NCI-H128 (cell line): ENCODE measurements at regions not wholly inside any gene's neighbourhood (a gene's known extent, or its start where the extent isn't known, plus 50 kb on each side); places are given as distances from the start of the nearest gene placed in this dataset.

Source experiments
- DNase-seq: peaks from one replicate; lab custom pipeline; 2025; ENCODE audit not compliant: unreplicated experiment; lab: John Stamatoyannopoulos, UW

DNA sequence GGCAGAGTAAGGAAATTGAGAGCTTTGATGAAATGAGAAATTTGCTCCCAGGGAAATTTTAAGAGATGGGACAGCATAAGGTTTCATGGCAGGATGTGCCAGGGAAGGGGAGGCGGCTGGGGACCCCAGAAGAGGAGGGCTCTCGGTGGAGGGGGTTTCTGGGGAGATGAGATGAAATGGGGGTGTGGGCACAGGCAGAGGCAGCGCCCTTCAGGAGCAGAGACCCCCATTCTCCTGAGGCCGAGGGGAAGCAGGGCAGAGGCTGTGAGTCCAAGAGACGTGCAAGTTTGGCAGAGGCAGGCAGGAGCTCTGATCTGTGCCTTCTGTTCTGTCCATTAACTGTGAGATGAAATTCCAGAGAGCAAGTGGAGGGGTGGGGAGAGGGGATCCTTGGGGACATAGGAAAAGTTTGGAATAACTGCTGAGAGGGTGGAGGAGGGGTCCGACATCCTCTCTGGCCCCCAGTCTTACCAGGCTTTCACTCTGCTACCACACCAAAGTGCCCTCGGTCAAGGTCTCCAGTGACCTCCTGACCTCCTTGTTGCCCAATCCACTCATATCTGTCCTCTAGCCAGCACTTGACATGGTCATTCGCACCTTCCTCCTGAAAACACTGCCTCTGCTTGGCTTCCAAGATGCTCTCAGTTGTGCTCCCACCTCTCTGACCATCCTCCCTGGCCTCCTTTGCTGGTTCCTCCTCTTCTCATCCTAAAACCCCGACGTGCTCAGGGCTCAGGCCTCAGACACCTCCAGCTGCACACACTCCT lies 108.1 kb upstream of the MVB12B start:
- DNase-seq: no peak

DNA sequence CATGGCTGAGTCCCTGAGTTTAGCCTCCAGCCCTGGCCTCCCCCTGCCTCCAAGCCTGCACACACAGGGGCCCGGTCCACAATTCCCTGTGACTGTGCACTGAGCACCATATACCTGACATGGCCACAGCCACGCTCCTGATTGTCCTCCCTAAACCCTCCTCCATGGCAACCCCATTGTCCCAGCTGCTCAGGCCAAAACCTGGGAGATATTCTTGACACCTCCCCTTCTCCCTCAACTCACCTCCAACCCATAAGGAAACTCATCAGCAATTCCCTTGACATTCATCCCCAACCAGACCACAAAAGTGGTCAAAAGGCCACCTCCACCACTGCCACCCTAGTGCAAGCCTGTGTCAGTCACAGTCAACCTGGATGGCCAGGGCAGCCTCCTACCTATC lies 107.5 kb upstream of the MVB12B start:
- DNase-seq: no peak

DNA sequence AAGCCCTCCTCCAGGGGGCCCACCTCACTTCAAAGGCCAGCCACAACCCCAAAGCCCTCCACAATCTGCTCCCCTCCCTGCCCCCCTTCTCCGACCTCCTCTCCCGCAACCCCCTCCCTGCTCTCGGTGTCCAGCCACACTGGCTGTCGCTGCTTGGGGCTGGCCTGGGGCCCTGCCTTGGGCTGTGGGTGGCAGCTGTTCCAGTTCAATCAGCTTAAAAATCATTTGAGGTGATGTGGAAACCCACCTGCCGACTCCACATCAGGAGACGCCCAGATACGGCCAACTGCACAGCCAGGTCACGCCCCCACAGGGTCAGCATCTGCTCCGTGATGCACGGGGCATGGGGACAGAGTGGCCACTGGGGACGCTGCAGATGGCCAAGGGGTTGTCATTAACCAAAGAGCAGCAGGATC lies 107.0 kb upstream of the MVB12B start:
- DNase-seq: no peak

DNA sequence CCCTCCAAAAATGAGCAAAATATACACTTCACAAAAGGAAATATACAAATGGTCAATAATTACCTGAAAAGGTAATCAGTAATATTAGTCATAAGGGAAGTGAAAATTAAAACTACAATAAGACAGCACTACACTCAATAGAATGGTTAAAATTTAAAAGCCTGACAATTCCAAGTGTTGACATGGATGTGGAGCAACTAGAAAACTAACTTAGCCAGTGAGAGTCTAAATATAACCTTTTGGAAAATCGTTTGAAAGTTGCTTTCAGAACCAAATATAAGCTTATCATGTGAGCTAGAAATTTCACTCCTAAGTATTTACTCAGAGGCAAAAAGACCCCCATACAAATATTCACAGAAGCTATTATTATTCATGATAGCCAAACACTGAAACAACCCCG lies 105.1 kb upstream of the MVB12B start:
- no peak for DNase-seq

DNA sequence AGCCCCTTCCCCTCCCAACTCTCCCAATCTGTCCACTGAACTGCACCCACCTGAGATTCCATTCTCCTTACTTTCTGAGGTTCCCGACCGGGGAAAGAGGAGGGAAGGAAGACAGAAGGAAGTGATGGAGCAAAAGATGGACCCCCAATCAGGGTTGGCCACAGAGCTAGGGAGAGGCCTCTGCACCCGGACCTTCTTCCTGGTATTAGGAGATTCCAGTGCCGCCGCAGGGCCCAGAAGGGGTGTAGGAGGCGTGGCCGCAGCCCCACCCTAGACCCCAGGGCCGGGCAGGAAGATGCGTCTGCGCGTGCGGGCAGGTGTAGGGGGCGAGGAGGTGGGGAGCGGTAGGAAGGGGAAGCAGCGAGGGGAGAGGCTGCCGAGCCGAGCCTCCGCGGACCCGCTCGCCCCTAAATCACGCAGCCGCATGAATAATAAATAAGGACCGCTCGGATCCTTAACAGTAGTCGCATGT lies 104.2 kb upstream of the MVB12B start:
- DNase-seq: no peak

DNA sequence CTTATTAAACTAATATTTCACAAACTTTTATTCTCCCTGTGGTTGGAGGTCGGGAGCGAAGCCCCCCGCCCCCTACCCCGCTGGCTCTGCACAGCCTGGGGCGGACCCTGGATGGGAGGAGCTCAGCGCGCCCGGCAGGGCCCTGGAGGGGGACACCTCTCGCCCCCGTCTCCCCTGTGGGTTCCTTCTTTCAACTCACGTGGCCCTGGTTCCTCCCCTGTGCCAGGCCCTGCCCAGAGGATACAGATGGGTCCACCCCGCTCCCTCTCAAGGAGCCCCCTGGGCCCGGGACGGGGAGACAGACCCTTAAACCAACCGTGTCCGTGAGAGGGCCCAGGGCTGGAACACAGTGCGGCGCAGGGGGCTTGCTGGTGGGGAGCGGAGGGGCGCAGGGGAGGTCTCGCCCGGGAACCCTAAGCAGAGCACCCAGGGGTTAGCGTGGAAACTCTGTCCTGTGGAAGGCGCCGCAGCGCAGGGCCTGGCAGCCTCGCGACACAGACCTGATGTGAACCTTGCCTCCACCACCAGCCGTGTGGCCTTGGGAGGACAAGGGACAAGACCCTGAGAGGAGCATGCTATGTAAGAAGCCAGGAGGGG lies 103.7 kb upstream of the MVB12B start:
- no peak for DNase-seq

DNA sequence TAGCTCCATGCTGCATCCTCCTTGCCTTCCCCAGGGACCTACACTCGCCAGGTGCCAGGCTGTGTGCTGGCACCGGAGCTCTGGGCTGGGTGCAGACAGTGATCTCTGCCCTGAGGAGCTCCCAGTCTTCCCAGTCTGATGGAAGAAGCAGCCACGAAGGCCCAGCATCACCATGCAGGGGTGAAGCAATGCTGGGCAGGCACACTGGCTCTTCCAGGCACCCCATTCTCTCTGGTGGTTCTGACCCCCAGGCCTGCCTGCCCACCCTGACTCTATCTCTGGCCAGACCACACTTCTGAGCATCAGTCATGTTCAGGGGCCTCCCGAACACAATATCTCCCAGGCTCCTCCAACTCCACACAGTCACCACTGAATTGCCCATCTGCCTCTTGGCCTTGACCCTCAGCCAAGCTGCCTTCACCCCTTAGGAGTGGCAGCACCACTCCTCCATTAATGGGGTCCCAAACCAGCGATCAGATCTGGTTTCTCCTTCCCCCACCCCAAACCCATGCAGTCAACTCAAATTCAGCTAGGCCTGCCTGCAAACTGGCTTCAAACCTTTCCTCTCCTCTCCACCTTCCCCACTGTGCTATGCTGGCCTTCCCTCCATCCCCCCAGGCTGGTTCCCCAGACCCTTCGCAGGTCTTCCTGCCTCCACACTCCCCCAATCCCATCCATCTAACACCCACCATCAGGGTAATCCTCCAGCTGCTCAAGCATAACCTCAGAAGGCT lies 102.7 kb upstream of the MVB12B start:
- DNase-seq: no peak

DNA sequence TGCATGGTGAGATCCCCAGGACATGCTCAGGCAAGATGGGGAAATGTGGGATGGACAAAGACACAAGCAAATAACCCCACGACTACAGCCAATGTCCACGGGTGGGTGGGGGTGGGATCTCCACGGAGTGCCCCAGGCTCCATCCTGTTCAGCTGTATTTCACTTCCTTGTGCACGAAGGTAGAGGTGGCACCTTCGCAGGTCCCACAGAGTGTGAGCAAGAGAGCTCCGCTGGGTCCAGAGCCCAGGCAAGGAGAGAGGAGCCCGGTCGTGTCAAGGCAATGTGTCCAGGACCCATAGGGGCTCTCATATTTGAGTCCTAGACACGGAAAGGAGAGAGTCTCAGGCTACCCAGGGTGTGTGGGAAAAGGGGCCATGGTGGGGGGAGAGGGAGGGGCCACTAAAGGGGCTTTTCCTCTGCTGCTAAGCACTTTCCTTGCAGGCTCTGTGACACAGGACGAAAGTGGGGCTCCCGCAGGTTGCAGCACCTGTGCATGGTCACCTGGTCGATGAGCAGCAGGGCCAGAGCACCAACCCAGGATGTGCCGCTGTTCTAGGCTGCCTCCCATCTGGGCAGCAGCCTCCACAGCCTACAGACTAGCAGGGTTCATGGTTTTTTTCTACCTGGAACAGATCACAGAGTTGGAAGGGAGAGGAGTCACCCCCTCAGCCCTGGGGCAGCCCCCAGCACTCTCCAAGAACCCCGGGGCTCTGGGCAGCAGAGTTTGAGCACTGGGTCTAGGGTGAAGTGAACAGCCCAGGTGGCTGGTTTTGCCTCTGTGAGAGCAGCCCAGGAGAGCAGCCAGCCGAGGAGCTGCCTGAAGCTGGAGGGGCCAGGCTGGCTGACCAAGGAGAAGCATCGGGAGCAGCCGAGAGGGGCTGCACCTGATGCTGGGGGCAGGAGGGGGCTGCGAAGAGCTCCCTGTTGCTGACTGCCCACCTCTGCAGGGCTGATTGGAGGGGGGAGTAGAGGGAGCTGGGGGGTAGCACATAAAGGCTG lies 100.7 kb upstream of the MVB12B start:
- DNase-seq: no peak

DNA sequence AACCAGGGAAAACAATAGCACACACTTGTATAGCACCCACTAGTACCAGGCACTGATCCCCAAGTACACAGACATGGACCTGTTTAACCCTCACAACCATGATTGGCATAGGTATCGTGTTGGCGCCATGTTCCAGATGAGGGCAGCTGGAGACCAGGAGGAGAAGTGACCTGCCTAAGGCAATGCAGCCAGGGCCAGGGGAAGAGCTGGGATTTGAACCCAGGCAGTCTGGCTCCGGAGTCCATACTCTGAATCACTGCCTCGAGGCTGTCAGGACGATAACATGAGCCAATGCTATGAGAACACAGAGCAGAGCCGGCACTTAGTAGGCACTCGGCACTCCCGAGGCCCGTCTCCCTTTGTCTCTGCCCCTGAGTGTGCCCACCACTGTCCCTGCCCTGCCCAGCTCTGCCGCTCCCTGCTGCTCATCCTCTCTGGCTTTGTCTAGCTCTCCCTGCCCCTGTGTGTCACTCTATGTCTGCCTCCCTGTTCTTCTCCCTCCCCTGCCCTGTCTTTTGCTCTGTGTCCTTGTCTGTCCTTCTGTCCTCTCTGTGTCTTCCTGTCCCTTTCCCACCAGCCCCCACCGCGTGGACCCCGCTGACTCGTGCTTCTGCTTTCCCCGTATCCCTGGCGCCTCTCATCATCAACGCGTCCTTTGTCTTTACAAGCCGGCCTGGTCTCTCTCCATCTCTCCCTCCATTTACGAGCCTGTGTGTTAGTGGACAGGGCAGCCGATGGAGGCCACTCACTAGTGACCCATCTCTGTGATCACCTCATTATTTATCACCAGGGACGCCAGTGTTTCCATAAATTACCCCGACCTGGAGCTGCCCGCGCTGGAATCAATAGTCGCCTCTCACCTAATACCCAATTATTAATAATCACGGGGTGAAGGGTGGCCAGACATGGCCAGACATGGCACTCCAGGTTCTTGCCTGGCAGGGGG lies 99.4 kb upstream of the MVB12B start:
- no peak for DNase-seq

DNA sequence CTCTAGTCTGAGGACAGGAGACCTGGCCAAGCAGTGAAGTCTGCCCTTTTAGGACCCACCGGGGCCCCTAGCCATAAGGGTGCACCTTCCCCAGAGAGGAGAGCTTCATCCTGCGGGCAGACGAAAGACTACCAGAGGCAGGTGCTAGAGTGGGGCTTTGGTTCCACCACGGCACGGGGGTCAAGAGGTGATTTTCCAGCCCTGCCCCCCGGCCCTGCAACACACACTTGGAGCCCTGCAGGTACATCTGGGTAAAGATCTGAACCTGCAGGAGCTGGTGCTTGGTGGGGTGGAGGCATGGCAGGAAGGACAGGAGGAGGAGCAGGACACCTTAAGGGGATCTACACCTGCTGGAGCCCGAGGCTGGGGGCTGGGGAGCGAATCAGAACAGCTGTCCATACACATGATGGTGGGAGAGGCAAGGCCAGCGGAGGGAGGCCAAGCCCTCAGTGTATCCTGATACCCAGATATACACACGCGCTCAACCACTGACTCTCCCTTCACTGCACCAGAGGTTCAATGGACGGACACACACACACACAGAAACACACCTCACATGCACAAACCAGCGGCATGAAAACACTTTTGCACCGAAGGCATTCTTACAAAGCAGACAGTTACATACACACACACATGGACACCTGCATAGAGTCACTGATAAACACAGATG lies 98.4 kb upstream of the MVB12B start:
- DNase-seq: no peak

DNA sequence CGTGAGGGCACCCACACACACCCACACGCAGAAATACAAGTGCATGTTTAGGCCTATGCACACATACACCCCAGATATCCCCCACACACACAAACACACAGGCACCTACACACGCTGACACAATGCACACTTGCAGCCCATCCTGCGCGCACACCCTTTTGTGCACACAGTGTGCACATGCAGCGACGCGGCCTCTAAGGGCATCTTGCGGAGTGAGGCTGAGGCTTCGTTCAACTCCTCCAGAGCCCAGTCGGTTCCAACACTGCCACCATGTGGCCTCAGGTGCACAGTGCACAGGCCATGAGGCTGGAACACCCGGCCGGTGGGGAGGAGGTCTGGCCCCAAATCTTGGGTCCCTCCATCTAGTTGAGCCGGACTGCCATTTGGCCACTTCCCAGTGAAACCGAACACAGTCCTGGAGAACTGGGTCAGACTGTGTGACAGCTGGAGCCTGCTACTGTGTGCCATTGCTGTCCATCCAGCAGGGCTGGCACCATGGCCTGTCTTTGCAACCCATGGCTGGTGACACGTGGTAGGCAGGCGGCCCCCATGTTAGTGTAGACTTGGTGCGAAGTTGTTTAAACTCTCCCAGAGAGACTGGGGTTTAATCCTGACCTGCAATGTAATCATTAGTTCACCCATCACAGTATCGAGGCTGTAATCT lies 97.7 kb upstream of the MVB12B start:
- DNase-seq: peak; percentile 79

DNA sequence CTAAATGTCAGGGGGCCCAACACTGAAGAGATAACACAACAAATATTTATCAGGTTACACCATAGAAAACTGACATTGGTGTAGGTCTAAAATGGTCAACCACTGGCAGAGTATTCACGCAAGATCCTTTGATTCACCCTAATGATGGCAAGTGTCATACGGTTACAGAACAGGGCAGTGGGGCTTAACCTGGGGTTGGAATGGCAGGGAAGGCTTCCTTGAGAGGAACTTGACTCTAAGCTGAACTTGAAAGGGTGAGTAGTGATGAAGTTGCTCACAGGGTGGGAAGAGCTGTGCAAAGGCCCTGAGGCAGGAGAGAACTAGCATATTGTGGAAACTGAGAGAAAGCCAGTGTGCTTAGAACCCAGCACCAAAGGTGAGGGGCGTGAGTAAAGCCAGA lies 97.1 kb upstream of the MVB12B start:
- DNase-seq: no peak

DNA sequence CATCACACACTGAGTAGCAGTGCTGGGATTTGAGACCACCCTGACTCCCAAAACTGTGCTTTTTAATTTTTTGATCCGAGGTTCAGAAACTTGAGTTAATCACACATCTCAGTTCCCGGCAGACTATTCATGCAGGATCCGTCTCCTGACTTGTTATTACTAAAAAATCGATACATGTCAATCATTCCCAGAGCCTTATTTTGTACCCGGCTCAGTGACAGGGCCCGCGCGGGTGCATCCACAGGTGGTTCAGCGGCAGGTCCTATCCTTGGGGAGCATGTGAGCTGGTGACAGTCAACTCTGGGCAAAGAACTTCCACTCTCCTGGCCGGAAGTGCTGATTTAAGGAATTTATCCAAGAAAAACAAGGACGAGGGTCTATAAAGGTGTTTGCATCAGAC lies 95.9 kb upstream of the MVB12B start:
- no peak for DNase-seq

DNA sequence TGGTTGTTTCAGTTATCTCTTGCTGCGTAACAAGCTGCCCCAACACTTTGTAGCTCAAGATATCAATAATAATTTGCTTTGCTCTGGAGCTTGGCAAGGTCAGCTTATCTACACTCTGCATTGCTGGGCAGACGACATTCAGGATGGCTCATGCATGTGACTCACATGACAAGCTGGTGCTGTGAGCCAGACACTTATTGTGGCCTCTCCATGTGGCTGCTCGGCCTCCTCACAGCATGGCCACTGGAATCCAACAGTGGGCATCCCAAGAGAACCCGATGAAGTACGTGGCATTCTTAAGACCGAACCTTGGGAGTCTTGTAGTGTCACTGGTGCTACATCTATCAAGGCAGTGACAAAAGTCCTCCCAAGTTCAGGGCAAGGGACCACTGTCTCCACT lies 94.2 kb upstream of the MVB12B start:
- DNase-seq: no peak

DNA sequence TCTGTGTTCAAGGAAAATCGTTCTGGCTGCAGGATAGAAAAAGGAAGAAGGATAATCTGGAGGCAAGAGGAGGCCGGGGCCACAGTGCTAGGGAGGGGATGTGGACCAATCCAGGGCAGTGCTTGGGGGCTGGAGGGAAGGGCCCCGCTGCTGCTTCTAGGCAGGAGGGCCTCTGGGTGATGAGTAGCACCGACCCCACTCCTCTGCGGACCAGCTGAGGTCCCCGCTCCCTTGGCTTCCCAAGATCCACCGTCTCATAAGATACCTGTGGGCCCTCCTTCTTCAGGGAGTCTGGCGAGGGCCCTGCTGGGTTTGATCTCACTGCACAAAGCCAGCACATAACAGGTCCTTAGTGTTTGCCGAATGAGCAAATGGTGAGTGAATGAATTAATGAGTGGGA lies 93.5 kb upstream of the MVB12B start:
- DNase-seq: no peak

DNA sequence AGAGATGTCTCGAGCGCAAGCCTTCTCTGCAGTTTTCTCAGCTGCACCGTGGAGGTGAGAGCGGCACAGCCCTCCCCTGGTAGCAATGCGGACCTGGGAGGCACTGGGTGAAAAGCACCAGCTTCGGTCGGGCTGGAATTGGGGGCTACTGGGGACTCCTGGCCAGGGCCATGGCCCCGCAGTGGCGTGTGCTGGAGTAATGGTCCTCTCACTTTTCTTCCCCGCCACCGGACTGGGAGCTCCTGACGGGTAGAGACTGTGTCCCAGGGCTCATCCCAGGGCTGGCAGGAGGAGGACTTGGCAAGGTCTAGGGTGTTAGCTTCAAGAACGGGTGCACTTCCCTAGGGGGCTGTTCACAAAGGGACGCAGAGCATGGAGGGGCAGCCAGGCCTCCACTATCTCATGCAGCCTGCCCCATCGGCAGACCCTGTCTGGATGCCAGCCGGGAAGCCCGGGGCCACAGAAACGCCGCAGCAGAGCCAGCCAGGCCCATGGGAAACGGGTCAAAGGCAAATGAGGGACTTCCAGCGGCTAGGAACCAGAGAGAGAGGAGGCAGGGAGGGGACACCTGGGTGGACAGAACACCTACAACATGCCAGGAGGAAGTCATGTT lies 92.6 kb upstream of the MVB12B start:
- no peak for DNase-seq

DNA sequence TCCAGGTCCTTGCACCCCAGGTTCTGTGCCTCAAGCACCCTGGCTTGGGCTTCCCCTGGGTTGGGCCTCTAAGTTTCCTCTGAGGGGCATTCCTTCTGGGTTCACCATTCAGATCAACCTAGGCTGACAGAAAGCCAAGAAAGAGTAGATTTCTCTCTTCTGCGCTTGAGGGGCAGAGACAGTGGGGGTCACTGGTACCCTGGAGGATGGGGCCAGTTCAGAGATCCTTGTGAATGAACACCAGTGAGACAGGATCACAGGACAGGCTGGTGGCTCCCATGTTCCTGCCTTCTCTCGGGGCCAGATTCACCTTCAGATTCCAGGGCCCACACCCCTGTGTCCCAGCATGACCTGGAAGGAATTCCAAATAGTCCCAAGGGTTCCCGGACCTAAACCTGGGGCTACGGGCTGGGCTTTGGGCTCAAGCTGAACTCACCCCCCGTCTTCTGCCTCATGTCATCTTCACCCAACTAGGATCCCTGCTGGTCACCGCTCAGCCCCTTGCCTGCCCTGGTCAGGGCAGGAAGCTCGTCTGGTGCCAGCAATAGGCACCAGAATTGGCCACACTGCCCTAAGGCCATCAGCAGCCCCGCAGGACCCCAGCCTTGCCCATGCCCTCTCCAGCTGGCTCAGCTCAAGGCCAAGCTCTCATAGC lies 91.8 kb upstream of the MVB12B start:
- DNase-seq: no peak
